ENCODE measurements at regions not wholly inside any gene's neighbourhood (a gene's known extent, or its start where the extent isn't known, plus 50 kb on each side); places are given as distances from the start of the nearest gene placed in this dataset.

DNA sequence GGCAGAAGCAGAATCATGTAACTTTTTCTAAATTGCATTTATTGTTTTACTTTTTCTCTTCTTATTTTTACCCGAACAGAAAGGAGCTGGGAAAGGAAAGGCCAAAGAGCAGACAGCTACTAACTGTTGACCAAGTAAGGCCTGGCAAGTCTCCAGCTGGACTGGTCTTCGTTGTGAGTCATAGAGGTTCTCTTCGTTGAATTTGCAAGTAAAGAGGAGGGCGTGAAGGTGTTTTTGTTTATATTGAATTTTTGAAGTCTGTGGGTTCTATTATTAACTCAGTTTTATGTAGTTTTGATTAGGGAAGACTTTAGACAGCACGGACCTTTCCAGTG, 416.5 kb upstream of the CCNH start:
- Histone ChIP-seq H3K4me1 (ENCODE audit: control insufficient read depth in 2 of 2, insufficient read depth in 2 of 2, low read length in 1 of 2) (no peaks in the 10 kb centered on the region), H3K36me3 (ENCODE audit: control insufficient read depth in 2 of 2, insufficient read depth in 2 of 2, low read length in 1 of 2) (no peaks in the 10 kb centered on the region), H3K4me3 (ENCODE audit: low read depth in 1 of 2, low read length in 2 of 2) (no peak overlapping the region), H3K9me3 (ENCODE audit: control insufficient read depth in 2 of 2, insufficient read depth in 1 of 2, low read depth in 1 of 2, low read length in 1 of 2) (peaks cover 0 to 3% of the 10 kb centered on the region in 2 donors), H3K27me3 (ENCODE audit: control insufficient read depth in 1 of 2, insufficient read depth in 2 of 2, low read length in 2 of 2) (no peaks in the 10 kb centered on the region), H3K27ac (ENCODE audit: low read depth in 2 of 2, low read length in 1 of 2) (no peak overlapping the region)
- WGBS, 2 donors = 50 to 54% methylated on average over 5 of the region's 5 CpGs

DNA sequence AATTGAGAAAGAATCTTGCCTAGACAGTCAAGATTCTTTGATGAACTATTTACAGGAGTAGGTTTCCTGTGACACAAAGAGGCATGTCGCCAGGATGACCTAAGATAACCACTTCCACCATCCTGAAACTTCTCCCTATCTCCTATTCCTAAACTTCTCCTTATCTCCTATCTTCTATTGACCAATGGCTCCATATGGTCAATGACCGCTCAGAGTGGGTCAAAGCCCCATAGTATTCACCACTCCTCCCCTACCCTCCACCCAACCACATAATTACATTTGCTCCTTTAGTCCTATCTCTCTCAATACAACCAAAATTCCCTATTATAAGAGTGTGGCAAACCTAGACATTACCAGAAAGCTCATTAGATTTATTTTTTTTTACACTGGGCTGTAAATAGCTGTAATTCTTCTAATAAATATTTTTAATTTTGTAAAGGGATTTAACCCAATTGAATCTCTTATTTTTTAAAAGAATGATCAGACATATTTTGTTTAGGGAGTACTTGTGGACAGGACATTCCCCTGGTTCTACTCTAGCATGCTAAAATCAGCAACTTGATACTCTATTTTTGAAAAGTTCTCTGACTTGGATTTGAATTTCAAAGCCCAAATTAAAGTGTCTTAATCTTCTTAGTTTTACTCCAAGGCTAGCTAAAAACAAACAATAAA, 416.0 kb upstream of the CCNH start:
- Histone ChIP-seq H3K4me3 (ENCODE audit: low read depth in 1 of 2, low read length in 2 of 2) (no peak overlapping the region), H3K27me3 (ENCODE audit: control insufficient read depth in 1 of 2, insufficient read depth in 2 of 2, low read length in 2 of 2) (no peaks in the 10 kb centered on the region), H3K27ac (ENCODE audit: low read depth in 2 of 2, low read length in 1 of 2) (no peak overlapping the region), H3K9me3 (ENCODE audit: control insufficient read depth in 2 of 2, insufficient read depth in 1 of 2, low read depth in 1 of 2, low read length in 1 of 2) (peaks cover 0 to 3% of the 10 kb centered on the region in 2 donors), H3K4me1 (ENCODE audit: control insufficient read depth in 2 of 2, insufficient read depth in 2 of 2, low read length in 1 of 2) (no peaks in the 10 kb centered on the region), H3K36me3 (ENCODE audit: control insufficient read depth in 2 of 2, insufficient read depth in 2 of 2, low read length in 1 of 2) (no peaks in the 10 kb centered on the region)
- WGBS, 2 donors = 71 to 73% methylated on average over 2 of the region's 2 CpGs

DNA sequence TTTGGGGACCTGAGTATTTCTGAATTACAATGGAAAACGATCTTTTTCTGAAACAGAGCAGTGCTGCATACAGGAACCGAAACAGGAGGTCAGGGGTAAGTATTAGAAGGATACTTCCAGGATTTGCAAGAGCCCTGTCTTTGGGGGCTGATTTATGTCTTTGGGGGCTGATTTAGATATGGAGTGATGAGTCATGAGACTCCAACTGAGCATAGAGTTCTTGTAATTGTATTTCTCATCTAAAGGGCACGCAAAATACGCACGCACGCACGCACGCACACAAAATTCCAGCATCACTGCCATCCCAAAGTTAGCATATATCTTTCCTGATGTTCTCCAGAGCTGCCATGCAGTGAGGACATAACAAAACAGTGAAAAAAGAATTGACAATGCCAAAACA, 414.8 kb upstream of the CCNH start:
- Histone ChIP-seq H3K36me3 (ENCODE audit: control insufficient read depth in 2 of 2, insufficient read depth in 2 of 2, low read length in 1 of 2) (no peaks in the 10 kb centered on the region), H3K27ac (ENCODE audit: low read depth in 2 of 2, low read length in 1 of 2) (no peak overlapping the region), H3K27me3 (ENCODE audit: control insufficient read depth in 1 of 2, insufficient read depth in 2 of 2, low read length in 2 of 2) (no peaks in the 10 kb centered on the region), H3K4me3 (ENCODE audit: low read depth in 1 of 2, low read length in 2 of 2) (no peak overlapping the region), H3K9me3 (ENCODE audit: control insufficient read depth in 2 of 2, insufficient read depth in 1 of 2, low read depth in 1 of 2, low read length in 1 of 2) (peaks cover 0 to 3% of the 10 kb centered on the region in 2 donors), H3K4me1 (ENCODE audit: control insufficient read depth in 2 of 2, insufficient read depth in 2 of 2, low read length in 1 of 2) (no peaks in the 10 kb centered on the region)
- 87 to 89% methylated on average over 8 of the region's 8 CpGs for WGBS, 2 donors

DNA sequence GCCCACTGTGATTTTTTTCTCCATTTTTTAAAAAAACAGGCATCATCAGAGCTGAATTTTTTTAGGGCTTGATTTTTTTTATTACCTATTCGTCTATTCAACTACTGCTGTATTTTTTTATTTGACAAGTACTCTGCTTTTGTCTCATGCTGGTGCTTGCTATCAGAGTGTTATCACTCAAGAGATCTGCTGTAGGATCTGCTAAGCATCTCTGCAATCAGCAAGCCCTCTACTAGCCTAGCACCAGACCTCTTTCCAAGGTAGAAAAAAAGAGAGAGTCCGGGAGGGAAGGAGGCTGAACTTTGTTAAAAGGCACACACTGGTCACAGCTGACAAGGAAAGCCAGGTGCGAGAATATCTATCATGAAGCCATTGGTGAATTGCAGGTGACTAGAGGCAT, 413.8 kb upstream of the CCNH start:
- Histone ChIP-seq H3K4me3 (ENCODE audit: low read depth in 1 of 2, low read length in 2 of 2) (no peak overlapping the region), H3K36me3 (ENCODE audit: control insufficient read depth in 2 of 2, insufficient read depth in 2 of 2, low read length in 1 of 2) (no peaks in the 10 kb centered on the region), H3K27me3 (ENCODE audit: control insufficient read depth in 1 of 2, insufficient read depth in 2 of 2, low read length in 2 of 2) (no peaks in the 10 kb centered on the region), H3K4me1 (ENCODE audit: control insufficient read depth in 2 of 2, insufficient read depth in 2 of 2, low read length in 1 of 2) (no peaks in the 10 kb centered on the region), H3K27ac (ENCODE audit: low read depth in 2 of 2, low read length in 1 of 2) (no peak overlapping the region), H3K9me3 (ENCODE audit: control insufficient read depth in 2 of 2, insufficient read depth in 1 of 2, low read depth in 1 of 2, low read length in 1 of 2) (peaks cover 0 to 3% of the 10 kb centered on the region in 2 donors)
- WGBS, 2 donors = 59 to 75% methylated on average over 3 of the region's 3 CpGs

DNA sequence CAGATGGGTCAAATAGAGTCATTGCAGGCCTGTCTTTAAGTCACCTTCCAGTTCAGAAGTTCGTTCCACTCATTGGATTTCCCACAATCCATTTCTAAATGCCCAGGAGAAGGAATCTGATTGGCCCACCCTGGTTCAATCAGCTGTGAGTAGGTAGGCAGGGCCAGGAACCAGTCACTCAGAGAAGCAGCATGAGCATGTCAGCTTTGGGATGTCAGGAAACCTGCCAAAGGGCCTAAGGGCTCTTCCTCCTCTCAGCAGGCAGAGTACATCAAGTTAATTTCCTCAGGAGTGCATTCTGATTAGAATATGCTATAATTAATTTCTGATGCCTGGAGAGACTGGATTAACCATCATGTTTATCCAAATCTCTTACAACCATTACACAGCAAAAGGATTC, 412.9 kb upstream of the CCNH start:
- Histone ChIP-seq H3K9me3 (ENCODE audit: control insufficient read depth in 2 of 2, insufficient read depth in 1 of 2, low read depth in 1 of 2, low read length in 1 of 2) (no peaks in the 10 kb centered on the region), H3K4me1 (ENCODE audit: control insufficient read depth in 2 of 2, insufficient read depth in 2 of 2, low read length in 1 of 2) (no peaks in the 10 kb centered on the region), H3K27ac (ENCODE audit: low read depth in 2 of 2, low read length in 1 of 2) (no peak overlapping the region), H3K27me3 (ENCODE audit: control insufficient read depth in 1 of 2, insufficient read depth in 2 of 2, low read length in 2 of 2) (no peaks in the 10 kb centered on the region), H3K36me3 (ENCODE audit: control insufficient read depth in 2 of 2, insufficient read depth in 2 of 2, low read length in 1 of 2) (no peaks in the 10 kb centered on the region), H3K4me3 (ENCODE audit: low read depth in 1 of 2, low read length in 2 of 2) (no peak overlapping the region)
- 32 to 37% methylated on average over 1 of the region's 1 CpG for WGBS, 2 donors

DNA sequence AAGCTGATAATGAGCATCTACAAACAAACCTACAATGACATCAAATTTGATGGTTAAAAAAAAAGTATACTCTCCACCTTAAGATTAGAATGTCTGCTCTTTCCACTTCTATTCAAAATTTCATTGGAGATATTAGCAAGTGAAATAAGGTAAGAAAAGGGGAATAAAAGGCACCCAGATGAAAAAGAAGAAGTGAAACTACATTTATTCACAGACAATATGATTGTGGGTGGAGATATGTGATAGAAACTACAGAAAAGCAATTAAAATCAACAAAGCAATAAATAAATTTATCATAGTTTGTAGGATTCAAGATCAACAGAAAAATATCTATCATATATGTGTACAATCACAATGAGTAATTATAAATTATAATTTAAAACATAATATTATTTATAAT, 395.1 kb upstream of the CCNH start:
- no peaks in the 10 kb centered on the region for H3K4me1 ChIP-seq (ENCODE audit: control insufficient read depth in 2 of 2, insufficient read depth in 2 of 2, low read length in 1 of 2)
- H3K4me3 ChIP-seq (ENCODE audit: low read depth in 1 of 2, low read length in 2 of 2) = no peak overlapping the region
- no peaks in the 10 kb centered on the region for H3K27me3 ChIP-seq (ENCODE audit: control insufficient read depth in 1 of 2, insufficient read depth in 2 of 2, low read length in 2 of 2)
- H3K36me3 ChIP-seq (ENCODE audit: control insufficient read depth in 2 of 2, insufficient read depth in 2 of 2, low read length in 1 of 2) = no peaks in the 10 kb centered on the region
- no peaks in the 10 kb centered on the region for H3K9me3 ChIP-seq (ENCODE audit: control insufficient read depth in 2 of 2, insufficient read depth in 1 of 2, low read depth in 1 of 2, low read length in 1 of 2)
- H3K27ac ChIP-seq (ENCODE audit: low read depth in 2 of 2, low read length in 1 of 2) = no peak overlapping the region

DNA sequence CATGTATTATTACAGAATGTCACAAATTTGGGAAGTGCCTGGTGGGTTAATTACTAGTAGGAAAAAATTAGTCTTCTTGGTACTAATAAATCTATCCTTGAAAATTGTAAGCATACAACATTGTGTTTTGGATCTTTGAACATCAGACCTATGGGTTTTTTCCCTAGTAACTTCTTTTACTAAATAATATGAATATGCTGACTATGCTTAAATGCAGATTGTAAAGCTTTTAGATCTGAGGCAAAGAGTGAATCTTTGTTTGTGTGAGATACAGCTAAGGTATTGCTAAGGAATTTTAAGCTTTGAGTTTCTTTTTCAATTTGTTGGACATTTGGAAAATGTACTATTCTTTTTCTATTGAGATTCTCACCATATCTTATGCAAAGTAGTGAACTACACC, 390.6 kb upstream of the CCNH start:
- Histone ChIP-seq H3K27me3 (ENCODE audit: control insufficient read depth in 1 of 2, insufficient read depth in 2 of 2, low read length in 2 of 2) (no peaks in the 10 kb centered on the region), H3K9me3 (ENCODE audit: control insufficient read depth in 2 of 2, insufficient read depth in 1 of 2, low read depth in 1 of 2, low read length in 1 of 2) (no peaks in the 10 kb centered on the region), H3K27ac (ENCODE audit: low read depth in 2 of 2, low read length in 1 of 2) (no peak overlapping the region)

DNA sequence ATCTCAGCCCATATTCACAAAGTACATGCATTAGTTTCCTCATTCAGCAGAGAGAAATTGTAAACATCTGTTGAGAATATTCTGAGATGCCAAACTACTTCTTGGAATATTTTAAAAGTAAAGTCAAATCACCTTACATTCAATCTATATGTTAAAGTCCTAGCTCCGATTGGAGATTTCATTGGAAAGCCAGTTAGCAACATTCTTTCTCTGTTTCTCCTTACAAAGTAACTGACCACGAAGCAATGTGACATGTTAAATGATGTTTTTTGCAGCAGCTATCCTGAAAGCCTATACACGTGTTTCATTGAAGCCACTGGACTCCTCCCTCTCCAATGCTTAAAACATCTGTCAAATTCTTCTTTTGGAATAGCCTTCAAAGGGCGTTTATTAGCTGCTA, 379.1 kb upstream of the CCNH start:
- Histone ChIP-seq H3K36me3 (ENCODE audit: control insufficient read depth in 2 of 2, insufficient read depth in 2 of 2, low read length in 1 of 2) (no peaks in the 10 kb centered on the region), H3K4me1 (ENCODE audit: control insufficient read depth in 2 of 2, insufficient read depth in 2 of 2, low read length in 1 of 2) (no peaks in the 10 kb centered on the region), H3K27ac (ENCODE audit: low read depth in 2 of 2, low read length in 1 of 2) (no peak overlapping the region), H3K27me3 (ENCODE audit: control insufficient read depth in 1 of 2, insufficient read depth in 2 of 2, low read length in 2 of 2) (no peaks in the 10 kb centered on the region), H3K4me3 (ENCODE audit: low read depth in 1 of 2, low read length in 2 of 2) (no peak overlapping the region), H3K9me3 (ENCODE audit: control insufficient read depth in 2 of 2, insufficient read depth in 1 of 2, low read depth in 1 of 2, low read length in 1 of 2) (no peaks in the 10 kb centered on the region)
- WGBS, 2 donors = 37 to 41% methylated on average over 4 of the region's 4 CpGs

More for the DNA sequence above, 390.6 kb upstream of the CCNH start:
- no peaks in the 10 kb centered on the region for H3K4me1 ChIP-seq (ENCODE audit: control insufficient read depth in 2 of 2, insufficient read depth in 2 of 2, low read length in 1 of 2)
- no peaks in the 10 kb centered on the region for H3K36me3 ChIP-seq (ENCODE audit: control insufficient read depth in 2 of 2, insufficient read depth in 2 of 2, low read length in 1 of 2)
- no peak overlapping the region for H3K4me3 ChIP-seq (ENCODE audit: low read depth in 1 of 2, low read length in 2 of 2)

DNA sequence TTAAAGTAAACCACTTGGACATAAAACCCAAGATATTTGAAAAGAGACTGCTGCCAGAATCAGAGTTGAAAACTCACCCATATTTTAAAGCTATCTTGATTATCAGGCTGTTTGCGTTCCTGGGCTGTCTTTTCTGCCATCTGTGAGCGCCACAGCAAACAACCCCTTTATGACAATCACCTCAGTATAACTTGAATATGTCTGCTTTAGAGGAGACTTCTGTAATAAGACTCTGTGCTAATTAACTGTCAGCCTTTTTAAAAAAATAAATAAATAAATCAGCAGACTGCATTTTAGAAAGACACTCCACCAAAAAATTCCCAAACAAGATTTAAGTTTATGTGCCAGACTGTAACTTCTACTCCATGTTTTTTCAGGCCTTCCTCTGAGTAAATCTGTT, 375.7 kb upstream of the CCNH start:
- H3K27ac ChIP-seq (ENCODE audit: low read depth in 2 of 2, low read length in 1 of 2) = no peak overlapping the region
- H3K4me1 ChIP-seq (ENCODE audit: control insufficient read depth in 2 of 2, insufficient read depth in 2 of 2, low read length in 1 of 2) = no peaks in the 10 kb centered on the region
- H3K9me3 ChIP-seq (ENCODE audit: control insufficient read depth in 2 of 2, insufficient read depth in 1 of 2, low read depth in 1 of 2, low read length in 1 of 2) = no peaks in the 10 kb centered on the region
- no peaks in the 10 kb centered on the region for H3K36me3 ChIP-seq (ENCODE audit: control insufficient read depth in 2 of 2, insufficient read depth in 2 of 2, low read length in 1 of 2)
- no peak overlapping the region for H3K4me3 ChIP-seq (ENCODE audit: low read depth in 1 of 2, low read length in 2 of 2)
- 45 to 59% methylated on average over 2 of the region's 2 CpGs for WGBS, 2 donors
- H3K27me3 ChIP-seq (ENCODE audit: control insufficient read depth in 1 of 2, insufficient read depth in 2 of 2, low read length in 2 of 2) = no peaks in the 10 kb centered on the region

DNA sequence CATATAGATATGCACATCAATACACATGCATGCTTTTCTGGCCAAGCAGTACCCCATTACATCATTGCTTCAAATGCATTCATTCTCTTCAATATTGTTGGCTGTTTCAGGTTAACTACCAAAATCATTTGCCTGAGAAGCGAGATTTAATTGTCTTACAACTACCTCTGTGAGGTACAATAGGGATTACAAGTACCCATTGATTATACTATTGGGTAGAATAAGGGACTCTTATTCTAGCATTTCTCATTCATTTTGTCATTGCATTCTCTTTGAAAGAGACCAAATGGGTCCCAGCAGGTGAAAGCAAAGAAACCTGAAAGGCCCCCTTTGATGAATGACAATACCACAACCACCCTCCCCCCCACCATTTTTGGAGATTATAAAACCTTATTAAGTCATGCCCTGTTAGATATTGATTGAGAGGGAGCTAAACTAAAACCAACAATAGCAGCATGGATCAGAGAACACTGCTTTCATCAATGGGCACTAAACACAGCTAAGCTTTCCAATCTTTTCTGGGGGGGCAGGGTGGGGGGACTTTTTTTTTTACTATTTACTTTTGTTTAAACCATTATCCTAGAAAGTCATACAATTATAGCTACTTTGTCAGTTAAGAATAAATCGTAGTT, 375.0 kb upstream of the CCNH start:
- Histone ChIP-seq H3K27ac (ENCODE audit: low read depth in 2 of 2, low read length in 1 of 2) (no peak overlapping the region), H3K9me3 (ENCODE audit: control insufficient read depth in 2 of 2, insufficient read depth in 1 of 2, low read depth in 1 of 2, low read length in 1 of 2) (no peaks in the 10 kb centered on the region), H3K4me3 (ENCODE audit: low read depth in 1 of 2, low read length in 2 of 2) (no peak overlapping the region), H3K27me3 (ENCODE audit: control insufficient read depth in 1 of 2, insufficient read depth in 2 of 2, low read length in 2 of 2) (no peaks in the 10 kb centered on the region), H3K4me1 (ENCODE audit: control insufficient read depth in 2 of 2, insufficient read depth in 2 of 2, low read length in 1 of 2) (no peaks in the 10 kb centered on the region), H3K36me3 (ENCODE audit: control insufficient read depth in 2 of 2, insufficient read depth in 2 of 2, low read length in 1 of 2) (no peaks in the 10 kb centered on the region)
- 30 to 37% methylated on average over 2 of the region's 2 CpGs for WGBS, 2 donors
